Stimulated activated CD4-positive, alpha-beta T cell treated with anti-CD3 and anti-CD28 coated beads, Interleukin-2, amount 100 ng/mL, for 24 hours (primary cell): ENCODE measurements at regions not wholly inside any gene's neighbourhood (a gene's known extent, or its start where the extent isn't known, plus 50 kb on each side); places are given as distances from the start of the nearest gene placed in this dataset.
"Not testable (repeated sequence)": the region's sequence is repeated elsewhere in the genome, so short reads cannot be mapped to it uniquely, and the experiment has no call there.

Experiments
- DNase-seq, 2 donors: peaks; one replicate each; pipeline ENCODE4 v3.0.0-alpha.2; 2020

GRCh38 chr4:49117951-49118350 is 131.9 kb downstream of the CWH43 start:
- DNase-seq, result not testable (repeated sequence)

GRCh38 chr4:49118379-49119212 is 132.5 kb downstream of the CWH43 start:
- DNase-seq, result not testable (repeated sequence)

GRCh38 chr4:49119345-49119744 is 133.3 kb downstream of the CWH43 start:
- not testable (repeated sequence) for DNase-seq

- DNase-seq, result not testable (repeated sequence)
Measured at GRCh38 chr4:49120042-49120779, 134.1 kb downstream of the CWH43 start.

- DNase-seq, result not testable (repeated sequence)
Measured at GRCh38 chr4:49120804-49121203, 134.7 kb downstream of the CWH43 start.

- DNase-seq, result not testable (repeated sequence)
Measured at GRCh38 chr4:49126443-49126842, 140.4 kb downstream of the CWH43 start.

- DNase-seq, result not testable (repeated sequence)
Measured at GRCh38 chr4:49126858-49127257, 140.8 kb downstream of the CWH43 start.

GRCh38 chr4:49129385-49129784 is 143.3 kb downstream of the CWH43 start:
- not testable (repeated sequence) for DNase-seq

- DNase-seq, result not testable (repeated sequence)
Measured at GRCh38 chr4:49129870-49130269, 143.8 kb downstream of the CWH43 start.

- DNase-seq, result not testable (repeated sequence)
Measured at GRCh38 chr4:49130724-49131123, 144.6 kb downstream of the CWH43 start.

GRCh38 chr4:49137043-49137442 is 151.0 kb downstream of the CWH43 start:
- not testable (repeated sequence) for DNase-seq

- DNase-seq, result not testable (repeated sequence)
Measured at GRCh38 chr4:49137961-49138360, 151.9 kb downstream of the CWH43 start.

- DNase-seq, result not testable (repeated sequence)
Measured at GRCh38 chr4:49138818-49139217, 152.7 kb downstream of the CWH43 start.

GRCh38 chr4:49139513-49139912 is 153.4 kb downstream of the CWH43 start:
- not testable (repeated sequence) for DNase-seq

- peak in 1 of 2 donors; percentile 2 for DNase-seq
Measured at GRCh38 chr4:49140351-49140750, 154.3 kb downstream of the CWH43 start.

GRCh38 chr4:49141955-49142354 is 155.9 kb downstream of the CWH43 start:
- not testable (repeated sequence) for DNase-seq

GRCh38 chr4:49147143-49147542 is 161.1 kb downstream of the CWH43 start:
- not testable (repeated sequence) for DNase-seq

GRCh38 chr4:49147596-49147995 is 161.5 kb downstream of the CWH43 start:
- DNase-seq, result not testable (repeated sequence)

GRCh38 chr4:49149006-49149975 is 163.2 kb downstream of the CWH43 start:
- DNase-seq, result not testable (repeated sequence)

GRCh38 chr4:49150351-49151083 is 164.4 kb downstream of the CWH43 start:
- not testable (repeated sequence) for DNase-seq

GRCh38 chr4:49153011-49153410 is 166.9 kb downstream of the CWH43 start:
- DNase-seq, result not testable (repeated sequence)
